SK-N-DZ (cell line): ENCODE measurements at regions not wholly inside any gene's neighbourhood (a gene's known extent, or its start where the extent isn't known, plus 50 kb on each side); places are given as distances from the start of the nearest gene placed in this dataset.
"Not testable (repeated sequence)": the region's sequence is repeated elsewhere in the genome, so short reads cannot be mapped to it uniquely, and the experiment has no call there.

Source experiments
- DNase-seq: peaks from one replicate; pipeline ENCODE4 v3.0.0-alpha.2; 2015; ENCODE audit warnings: low spot score

DNA sequence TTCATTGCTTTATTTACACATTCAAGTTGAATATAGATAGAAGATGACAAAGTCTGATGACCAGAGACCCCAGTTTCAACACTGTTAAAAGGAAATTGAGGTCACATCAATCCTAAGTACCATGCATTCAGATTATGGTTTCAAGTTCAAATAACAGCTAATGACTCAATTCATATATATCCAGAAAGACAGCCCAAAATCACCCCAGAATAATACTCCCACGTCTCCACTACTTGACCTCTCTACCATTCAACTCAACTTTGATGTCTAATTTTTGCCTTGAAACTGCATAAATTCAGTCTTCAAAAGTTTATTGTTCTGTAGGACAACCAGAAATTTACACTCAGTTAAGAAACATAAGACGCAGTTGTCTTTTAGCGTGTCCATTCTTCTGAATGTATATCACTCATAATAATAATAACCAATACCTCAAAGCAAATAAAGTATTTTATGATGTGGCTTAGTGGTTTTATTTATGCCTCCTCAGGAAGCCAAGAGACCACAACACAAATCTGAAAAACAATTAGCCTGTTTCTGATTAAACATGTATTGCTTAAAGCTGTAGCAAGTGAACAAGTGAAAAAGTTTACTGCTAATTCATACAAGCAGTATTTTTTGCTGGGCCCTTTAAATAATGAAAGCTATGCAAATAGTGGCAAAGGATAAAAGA is 569.0 kb downstream of the LTN1 start:
- no peak for DNase-seq

GRCh38 chr21:28421716-28422524 is 570.8 kb downstream of the LTN1 start:
- no peak for DNase-seq

DNA sequence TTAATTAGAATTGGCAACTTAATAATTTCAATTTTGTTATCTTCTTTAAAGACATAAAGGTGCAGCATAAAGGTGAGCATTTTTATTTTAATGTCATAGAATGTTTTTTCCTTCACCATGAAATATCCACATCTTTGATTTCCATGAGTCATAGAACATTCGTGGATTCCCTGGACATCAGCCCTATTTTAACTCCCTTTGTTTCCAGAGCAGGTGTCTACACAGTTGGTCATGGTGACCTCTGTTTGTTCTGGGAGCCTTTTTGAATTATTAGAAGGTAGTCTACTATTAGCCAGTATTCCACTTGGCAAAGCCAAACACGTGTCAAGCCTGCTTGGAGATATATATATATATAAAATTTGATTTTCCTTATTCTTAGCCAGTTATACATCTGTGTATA is 572.9 kb downstream of the LTN1 start:
- DNase-seq = no peak

DNA sequence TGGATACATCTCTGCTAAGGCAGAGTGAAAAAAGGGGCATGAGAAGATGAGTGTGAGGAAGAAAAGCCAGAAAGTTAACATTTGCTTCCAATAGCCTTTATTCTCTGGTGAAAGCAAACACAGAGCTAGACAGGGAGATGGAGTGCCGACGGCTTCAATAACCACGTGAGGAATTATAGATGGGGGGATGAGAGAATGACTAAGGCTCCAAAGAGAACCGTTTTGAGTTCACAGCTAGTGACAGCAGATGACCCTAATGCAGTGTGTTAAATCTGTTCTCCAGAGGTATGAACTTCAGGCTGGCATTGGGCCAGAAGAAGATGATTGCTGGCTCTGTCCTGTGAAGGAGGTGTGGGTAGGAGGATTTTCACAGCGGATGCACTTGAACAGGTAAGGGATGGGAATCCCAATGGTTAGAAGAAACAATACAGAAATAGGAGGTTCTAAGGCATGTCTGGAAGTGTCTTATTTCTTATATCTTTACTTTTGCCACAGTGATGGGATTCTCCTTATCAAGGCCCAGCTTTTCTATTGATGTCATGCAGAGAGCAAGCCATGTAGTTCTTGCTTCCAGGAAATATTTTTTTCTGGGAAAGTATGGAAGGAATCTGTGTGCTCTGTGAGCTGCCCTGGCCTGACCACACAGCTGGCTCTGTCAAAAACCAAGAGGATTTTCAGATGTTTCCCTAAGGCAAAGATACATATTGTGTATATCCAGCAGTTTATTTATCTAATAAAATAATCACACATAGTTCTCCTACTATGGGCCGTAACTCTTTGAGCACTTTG is 573.8 kb downstream of the LTN1 start:
- DNase-seq = no peak

- no peak for DNase-seq
These were observed 582.4 kb downstream of the LTN1 start for GRCh38 chr21:28410256-28410655.

- DNase-seq = no peak
These were observed 590.1 kb downstream of the LTN1 start for GRCh38 chr21:28402616-28402989.

DNA sequence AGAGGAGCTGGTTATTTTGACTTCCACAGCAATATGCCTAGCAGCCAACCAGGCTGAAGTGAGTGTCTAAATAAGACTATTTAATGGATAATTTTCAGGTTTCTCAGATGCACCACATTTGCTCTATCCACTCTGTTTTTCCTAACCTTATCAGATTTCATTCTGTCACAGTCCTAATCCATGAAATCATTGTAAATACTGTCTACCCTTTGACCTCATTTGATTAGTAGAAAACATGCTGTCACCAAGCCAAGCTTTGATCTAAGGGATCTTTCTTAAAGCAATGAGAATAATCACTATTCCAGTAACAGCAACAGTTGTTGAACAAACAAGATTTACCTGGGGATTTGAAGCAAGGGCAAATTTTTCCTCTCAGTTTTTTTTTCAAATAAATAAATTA is 595.6 kb downstream of the LTN1 start:
- DNase-seq = no peak

GRCh38 chr21:28396421-28396820 is 596.3 kb downstream of the LTN1 start:
- no peak for DNase-seq

DNA sequence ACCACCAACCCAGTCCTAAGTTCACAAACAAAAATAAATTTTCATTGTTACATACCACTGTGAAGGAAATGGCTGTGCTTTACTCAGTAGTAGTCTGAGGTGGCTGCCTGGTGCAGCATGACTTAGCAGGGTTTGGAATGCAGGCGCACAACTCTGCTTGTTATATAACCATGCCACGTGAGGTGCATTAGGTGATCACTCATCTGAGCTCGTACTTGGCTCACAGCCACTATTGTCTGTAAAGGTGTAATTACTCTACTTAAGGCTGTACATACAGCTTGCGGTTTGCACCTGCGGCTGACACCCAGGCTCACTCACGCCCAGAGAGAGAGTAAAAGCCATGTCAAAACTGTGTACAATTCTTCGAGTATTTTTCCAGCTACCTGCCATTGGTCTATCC is 599.4 kb downstream of the LTN1 start:
- no peak for DNase-seq

DNA sequence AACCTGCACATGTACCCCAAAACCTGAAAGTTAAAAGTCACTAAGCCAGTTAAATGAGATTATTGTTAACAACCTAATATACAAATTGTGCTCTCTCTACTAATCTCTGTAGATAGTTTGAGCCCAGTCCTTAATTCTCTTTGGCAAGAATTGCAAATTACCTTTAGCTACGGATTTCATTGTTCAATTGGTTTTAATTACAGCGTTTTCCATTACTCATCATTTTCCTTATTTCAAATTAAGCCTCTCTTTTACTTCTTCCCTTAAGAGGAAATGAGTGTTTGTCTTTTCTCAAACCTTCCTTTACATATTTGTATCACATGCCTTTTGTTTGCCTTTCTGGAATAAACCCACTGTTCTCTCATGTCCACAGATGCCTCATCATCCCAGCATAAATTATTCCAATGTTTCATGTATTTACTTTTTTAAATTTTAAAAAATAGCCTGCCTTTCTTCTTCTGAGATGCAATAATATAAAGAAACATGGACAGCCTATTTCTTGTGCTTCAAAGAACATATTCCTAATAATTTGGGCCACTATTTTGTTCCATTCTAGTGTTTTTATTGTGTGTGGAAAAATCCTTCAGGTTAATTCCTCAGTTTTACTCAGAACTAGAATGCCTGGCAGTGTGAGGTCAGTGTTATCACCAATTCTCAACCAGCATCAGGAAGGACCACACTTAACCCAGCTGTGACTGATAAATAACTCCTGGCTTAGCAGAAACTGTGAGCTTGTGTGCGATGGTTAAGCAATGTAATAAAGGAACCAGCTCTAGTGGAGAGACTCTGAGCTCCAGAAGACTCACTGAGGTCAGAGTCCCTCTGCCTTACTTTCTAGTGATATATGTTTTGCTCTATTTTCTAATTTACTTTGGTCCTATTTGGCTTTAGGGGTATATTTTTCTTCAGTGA is 600.5 kb downstream of the LTN1 start:
- no peak for DNase-seq

DNA sequence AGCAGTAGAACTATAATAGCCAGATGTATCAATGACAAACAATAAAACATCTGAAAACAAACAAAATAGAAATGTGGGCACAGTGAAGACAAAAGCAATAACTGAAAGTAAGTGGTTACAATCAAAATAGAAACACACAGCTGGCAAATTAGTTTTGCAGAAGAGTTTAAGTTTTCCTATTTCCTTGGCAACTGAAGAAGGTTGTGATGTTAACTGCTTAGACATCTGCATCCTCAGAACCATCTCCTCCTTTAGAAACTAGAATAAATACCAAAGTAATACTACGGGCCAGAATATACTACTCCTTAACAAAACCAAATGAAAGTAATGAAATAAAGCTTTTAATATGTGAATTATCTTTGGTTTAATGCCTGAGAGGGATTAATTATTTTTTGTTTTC is 605.5 kb downstream of the LTN1 start:
- DNase-seq = no peak

DNA sequence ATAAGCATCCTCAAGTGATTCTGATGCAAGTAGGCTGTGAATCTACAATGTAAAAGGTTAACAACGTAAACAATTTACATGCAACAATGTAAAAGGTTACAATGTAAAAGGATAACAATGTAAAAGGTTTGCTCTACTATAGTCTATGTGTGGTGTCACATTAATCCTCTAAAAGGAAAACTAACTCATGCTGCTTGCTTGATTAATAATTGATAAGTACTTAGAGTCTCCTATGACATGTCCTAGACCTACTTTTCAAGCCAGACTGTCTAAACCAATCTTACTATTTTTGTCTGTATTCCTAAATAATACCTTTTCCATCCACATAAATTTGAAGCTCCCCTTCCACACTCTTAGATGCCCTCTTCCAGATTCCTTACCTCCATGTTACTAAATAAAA is 606.8 kb downstream of the LTN1 start:
- DNase-seq = no peak

DNA sequence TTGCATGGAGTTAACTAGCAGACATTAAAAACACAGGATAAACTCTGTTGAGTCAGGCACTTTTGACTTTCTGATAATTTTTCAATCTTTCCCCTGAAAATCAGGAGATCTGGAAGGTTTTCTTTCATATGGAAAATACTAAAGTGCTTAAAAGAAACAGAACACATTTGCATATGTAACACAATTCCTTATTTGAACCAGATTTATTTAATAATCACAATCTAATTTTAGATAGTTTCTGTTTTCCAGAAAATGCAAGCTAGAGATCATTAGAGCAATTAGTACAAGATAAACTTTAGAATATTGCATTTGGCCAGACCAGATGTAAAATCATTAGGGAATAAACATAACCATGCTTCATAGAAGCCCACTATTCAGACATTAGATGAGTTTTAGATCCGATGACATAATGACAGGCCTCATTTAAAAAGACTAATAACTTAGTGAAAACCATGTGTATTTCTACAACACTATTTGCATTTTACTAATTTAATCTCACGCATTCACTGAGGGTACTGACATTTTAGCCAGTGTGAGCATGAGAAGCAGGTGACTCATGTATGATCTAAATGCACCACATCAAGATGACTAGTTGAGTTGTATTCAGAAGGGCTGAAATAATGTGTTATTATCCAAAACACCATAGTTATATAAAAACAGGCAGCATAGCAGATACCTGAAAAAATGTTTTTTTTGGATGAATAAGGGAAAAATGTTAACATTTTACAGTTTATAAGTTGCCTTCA is 611.5 kb downstream of the LTN1 start:
- not testable (repeated sequence) for DNase-seq

- no peak for DNase-seq
These were observed 612.4 kb downstream of the LTN1 start for GRCh38 chr21:28380241-28380640.

DNA sequence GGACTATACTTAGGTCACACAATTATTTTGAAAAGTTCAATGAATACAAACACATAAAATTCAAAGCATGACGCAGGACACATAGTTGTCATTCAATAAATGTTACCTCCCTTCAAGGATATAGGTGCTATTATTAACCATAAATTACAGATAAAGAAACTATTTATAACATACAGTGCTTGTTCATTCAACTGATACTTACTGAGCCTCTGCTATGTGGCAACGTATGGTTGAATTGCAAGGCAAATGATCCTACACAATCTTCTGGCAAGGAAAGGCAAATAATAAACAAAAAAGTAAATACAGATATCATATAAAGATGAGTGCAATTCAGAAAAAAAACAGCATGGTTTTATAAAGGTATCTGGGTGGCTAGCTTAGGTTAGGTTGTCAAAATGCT is 614.7 kb downstream of the LTN1 start:
- DNase-seq = no peak

DNA sequence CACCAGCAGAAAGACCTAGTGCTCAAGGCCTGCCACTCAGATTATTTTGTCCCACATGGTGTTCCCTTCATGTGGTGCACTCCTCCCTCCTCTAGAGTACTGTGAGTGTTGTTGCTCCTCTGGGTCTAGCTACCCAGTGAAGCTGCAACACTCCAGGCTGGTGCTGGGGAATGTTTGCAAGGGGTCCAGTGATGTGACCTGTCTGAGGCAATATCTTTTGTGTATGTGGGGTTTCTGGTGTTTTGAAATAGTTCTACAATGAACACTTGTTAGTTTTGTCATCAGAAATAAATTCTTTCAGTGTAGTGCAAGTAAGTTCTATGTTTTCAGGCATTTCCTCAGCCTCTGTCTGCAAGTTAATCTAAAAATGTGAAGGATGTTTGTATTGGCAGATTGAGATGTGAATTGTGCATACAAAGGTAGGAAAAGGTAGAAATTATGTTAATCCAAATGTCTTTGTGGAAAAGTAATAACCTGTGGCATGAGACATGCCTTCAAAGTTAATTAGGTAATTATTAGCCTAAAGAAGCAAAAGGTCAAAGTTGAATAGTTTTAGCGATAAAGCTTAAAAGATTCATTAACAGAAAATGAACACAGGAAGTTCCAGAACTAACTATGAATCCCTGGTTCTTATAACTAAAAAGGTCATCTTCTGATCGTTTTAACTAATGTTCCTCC is 616.8 kb downstream of the LTN1 start:
- no peak for DNase-seq

DNA sequence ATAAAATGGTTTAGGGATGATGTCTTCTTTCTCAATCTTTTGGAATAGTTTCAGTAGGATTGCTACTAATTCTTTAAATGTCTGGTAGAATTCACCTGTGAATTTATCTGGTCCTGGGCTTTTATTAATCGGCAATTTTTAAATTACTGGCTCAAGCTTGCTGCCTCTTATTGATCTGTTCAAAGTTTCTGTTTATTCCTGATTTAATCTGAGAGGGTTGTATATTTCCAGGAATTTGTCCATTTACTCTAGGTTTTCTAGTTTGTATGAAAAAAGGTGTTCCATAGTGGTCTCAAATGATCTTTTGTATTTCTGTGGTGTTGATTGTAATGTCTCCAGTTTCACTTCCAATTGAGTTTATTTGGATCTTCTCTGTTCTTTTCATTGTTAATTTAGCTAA is 617.8 kb downstream of the LTN1 start:
- DNase-seq = no peak

GRCh38 chr21:28371713-28372112 is 621.0 kb downstream of the LTN1 start:
- DNase-seq = no peak

GRCh38 chr21:28359300-28359699 is 633.4 kb downstream of the LTN1 start:
- peak; percentile 38 for DNase-seq

DNA sequence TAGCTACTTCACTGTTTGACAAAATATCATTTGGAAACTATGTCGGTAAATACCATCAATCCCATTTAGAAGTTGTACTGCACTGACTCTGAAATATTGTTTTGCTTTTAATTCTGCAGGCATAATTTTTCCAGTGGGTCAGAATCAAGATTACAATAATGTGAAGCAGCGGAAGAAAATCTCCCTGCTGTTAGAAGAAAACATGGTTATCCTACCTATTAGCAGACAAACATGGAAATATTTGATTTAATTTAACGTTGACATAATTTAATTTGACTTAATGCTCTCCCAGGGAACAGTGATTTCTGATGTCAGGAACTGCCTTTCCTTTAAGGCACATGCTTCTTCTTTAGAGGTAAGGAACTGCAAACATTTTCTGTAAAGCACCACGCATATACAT is 634.0 kb downstream of the LTN1 start:
- DNase-seq = peak; percentile 74
